WI38 (cell line): ENCODE measurements at regions not wholly inside any gene's neighbourhood (a gene's known extent, or its start where the extent isn't known, plus 50 kb on each side); places are given as distances from the start of the nearest gene placed in this dataset.
"Not testable (repeated sequence)": the region's sequence is repeated elsewhere in the genome, so short reads cannot be mapped to it uniquely, and the experiment has no call there.

Experiments
- H3K4me3 ChIP-seq: 2 replicates; pipeline ENCODE4 v1.5.1; 2011; ENCODE audit warnings: low read depth, mild to moderate bottlenecking, control low read depth, low read length

DNA sequence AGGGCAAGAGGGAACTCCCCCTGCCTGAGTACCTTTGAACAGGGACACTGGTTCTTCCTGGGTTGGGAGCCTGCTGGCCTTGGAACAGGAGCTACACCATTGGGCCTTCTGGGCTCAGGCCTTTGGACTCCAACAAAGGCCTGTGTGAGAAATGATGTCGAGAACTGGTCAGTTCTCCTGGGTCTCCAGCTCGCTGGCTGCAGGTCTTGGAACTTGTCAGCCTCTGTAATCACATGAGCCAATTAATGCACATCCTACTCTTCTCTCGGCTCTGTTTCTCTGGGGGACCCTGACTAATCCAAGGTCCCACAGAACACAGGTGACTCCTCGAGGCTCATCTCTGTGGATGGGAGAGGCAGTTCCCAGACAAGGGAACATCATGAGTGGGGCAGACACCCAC, 104.7 kb upstream of the PLGLB2 start:
- H3K4me3 ChIP-seq, result not testable (repeated sequence)

DNA sequence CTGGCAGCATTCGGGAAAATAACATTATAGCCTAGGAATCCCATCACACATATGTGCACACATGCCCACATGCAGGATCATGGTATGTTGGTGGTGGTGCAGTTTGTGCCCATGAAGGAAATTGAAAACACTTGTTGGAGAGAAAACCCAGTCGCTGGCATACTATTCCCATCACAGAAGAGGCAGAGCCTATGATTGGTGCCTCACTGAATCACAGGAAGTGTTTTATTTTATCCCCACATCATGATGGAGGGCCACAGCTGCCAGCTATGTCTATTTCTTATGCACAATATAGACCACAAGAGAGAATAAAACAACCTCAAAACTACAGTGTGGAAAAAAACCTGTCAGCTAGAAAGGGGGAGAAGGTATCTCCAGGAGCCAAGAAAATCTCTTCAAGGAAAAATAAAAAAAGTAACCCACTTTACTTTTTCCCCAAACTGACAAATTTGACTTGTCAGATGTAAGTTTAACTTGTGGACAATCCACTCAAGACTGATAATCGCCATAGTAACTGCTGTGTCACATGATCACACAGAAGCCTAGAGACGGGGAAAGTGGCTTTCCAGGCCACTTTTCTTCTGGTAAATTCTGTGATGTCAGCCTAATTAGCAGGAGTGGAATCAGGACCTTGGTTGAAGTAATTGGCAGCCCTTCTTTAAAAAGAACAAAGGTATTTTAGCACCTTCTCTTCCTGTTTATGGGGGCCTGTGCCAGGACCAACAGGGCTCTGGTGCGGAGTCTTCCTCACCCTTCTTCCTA, 100.0 kb upstream of the PLGLB2 start:
- not testable (repeated sequence) for H3K4me3 ChIP-seq

- H3K4me3 ChIP-seq, result not testable (repeated sequence)
Observed at GRCh38 chr2:87648815-87649214, 99.1 kb upstream of the PLGLB2 start.

GRCh38 chr2:87649871-87650270, 98.0 kb upstream of the PLGLB2 start:
- H3K4me3 ChIP-seq, result not testable (repeated sequence)

- H3K4me3 ChIP-seq, result not testable (repeated sequence)
Observed at GRCh38 chr2:87650837-87651236, 97.0 kb upstream of the PLGLB2 start.

DNA sequence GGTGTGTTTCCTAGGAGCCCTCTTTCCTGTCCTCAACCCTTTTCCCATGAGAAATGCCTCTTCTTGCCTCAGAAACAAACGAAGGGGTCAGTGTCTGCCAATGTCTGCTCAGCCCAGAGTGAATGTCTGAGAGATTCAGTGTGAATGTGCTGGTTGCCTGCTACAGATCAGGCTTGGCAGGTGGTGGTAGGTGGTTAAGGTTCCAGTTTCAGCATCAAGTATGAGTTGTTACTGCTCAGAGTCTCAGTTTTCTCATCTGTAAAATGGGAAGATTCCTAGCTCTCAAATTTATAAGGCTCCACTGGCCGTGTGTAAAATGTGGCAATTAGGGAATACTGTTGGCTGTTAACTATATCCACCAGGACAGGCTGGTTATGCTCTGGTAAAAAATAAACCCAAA, 96.3 kb upstream of the PLGLB2 start:
- not testable (repeated sequence) for H3K4me3 ChIP-seq

DNA sequence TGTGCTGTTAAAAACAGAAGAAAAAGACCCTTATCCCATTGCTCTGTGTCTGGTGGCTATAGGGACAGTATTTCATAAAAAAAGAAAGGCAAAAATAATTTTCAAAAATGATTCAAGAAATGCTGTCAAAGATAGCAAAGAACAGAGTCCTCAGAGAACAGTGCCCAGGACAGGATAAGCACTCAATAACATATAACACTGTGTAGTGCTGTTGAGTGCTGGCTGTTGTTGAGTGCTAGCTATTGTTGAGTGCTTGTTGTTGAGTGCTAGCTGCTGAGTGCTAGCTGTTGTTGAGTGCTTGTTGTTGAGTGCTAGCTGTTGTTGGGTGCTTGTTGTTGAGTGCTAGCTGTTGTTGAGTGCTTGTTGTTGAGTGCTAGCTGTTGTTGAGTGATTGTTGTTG, 94.5 kb upstream of the PLGLB2 start:
- not testable (repeated sequence) for H3K4me3 ChIP-seq

- not testable (repeated sequence) for H3K4me3 ChIP-seq
Observed at GRCh38 chr2:87654136-87654814, 93.6 kb upstream of the PLGLB2 start.

GRCh38 chr2:87657915-87658314, 90.0 kb upstream of the PLGLB2 start:
- H3K4me3 ChIP-seq, result not testable (repeated sequence)

DNA sequence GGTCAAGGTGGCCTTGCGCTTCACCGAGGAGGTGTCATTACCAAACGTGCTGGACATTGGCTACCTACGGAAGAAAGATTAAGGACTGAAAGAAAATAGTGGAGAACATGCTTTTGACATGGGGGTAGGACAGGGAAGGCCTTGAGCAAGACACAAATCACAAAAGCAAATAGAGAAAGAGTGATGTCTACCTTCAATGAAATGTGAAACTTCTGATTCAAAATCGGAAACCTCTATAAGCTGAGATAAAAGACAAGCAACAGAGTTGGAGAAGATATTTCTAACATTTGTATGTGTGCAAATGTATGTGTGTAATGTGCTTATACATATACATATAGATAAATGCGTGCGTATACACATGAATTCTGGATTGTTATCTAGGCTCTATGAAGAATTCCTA, 89.5 kb upstream of the PLGLB2 start:
- H3K4me3 ChIP-seq, result not testable (repeated sequence)

- not testable (repeated sequence) for H3K4me3 ChIP-seq
Observed at GRCh38 chr2:87658976-87659375, 88.9 kb upstream of the PLGLB2 start.

DNA sequence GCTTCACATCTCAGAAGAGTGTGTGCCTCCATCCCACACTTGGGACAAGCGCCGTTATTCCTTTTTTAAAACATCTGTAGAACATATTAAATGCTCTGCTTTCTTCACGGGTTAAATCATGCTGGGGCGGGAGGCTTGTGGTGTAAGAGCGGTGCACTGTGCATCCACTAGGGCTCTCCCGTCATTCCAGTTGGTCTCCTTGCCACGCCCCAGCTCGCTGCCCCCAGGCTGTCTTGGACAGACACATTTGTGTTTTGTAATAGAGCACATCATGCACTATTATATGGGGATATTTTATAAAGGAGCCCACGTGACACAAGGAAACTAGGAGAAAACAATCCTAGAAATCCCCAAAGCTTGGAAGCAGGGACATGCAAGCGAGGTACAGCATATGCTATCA, 87.7 kb upstream of the PLGLB2 start:
- H3K4me3 ChIP-seq, result not testable (repeated sequence)

- not testable (repeated sequence) for H3K4me3 ChIP-seq
Observed at GRCh38 chr2:87662316-87663290, 85.3 kb upstream of the PLGLB2 start.

DNA sequence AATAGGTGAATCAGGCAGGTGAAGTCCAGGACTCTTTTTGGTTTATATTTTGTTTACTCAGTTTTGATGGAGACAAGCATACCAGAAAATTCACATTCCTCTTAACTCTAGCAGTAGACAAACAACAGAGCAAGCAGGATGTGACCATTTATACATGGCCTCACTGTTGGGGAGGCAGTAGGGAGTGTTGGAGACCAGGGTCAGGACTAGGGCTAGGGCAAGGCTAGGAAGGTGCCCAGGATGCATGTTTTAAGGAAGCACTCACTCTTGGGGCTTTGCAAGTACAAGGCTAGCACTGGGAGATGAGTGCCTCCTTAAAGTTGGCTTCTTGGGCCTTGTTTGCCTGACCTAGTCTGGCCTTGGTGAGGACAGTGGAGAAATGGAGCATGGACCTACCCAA, 84.5 kb upstream of the PLGLB2 start:
- not testable (repeated sequence) for H3K4me3 ChIP-seq

DNA sequence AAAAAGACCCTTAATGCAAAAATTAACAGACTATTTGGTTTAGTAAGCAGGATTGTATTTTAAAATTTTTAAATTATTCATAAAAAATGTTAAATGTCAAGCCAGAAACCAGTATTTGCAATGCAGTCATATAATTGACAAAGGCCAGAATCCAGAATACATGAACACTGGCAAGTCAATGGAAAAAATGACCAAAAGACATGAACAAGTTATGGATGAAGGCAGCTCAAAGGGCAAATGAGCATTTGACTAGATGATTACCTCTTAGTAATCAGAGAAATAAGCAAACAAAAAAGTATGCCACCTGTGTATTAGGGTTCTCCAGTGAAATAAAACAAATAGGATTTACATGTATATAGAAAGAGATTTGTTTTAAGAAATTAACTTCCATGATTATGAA, 80.9 kb upstream of the PLGLB2 start:
- H3K4me3 ChIP-seq, result not testable (repeated sequence)

GRCh38 chr2:87668361-87668760, 79.5 kb upstream of the PLGLB2 start:
- H3K4me3 ChIP-seq, result not testable (repeated sequence)

DNA sequence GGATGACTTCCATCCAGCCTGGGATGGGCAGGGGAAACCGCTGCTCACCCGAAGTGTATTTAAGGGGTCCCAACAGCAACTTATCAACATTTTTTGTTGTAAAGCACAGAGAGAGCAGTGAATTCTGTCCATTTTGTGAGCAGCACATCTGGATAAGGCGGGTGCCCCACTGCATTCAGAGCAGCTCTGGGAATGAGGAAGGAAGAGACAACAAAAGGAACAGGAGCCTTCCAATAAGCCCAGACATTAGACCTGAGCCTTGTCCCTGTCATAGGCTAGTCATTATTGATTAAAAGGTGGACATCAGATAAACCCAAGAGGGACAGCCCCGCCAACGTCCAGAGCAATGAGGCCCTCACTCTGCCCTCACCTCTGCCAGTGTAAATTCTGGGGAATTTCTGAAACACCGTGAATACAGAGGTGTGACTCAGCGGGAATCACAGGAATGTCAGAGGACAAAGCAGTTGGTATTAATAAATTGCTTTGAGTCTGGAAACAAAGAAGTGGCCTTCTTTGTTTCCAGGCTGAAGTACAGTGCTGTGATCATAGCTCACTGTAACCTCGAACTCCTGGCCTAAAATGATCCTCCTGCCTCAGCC, 78.2 kb upstream of the PLGLB2 start:
- not testable (repeated sequence) for H3K4me3 ChIP-seq

- H3K4me3 ChIP-seq, result not testable (repeated sequence)
Observed at GRCh38 chr2:87672404-87672803, 75.5 kb upstream of the PLGLB2 start.

DNA sequence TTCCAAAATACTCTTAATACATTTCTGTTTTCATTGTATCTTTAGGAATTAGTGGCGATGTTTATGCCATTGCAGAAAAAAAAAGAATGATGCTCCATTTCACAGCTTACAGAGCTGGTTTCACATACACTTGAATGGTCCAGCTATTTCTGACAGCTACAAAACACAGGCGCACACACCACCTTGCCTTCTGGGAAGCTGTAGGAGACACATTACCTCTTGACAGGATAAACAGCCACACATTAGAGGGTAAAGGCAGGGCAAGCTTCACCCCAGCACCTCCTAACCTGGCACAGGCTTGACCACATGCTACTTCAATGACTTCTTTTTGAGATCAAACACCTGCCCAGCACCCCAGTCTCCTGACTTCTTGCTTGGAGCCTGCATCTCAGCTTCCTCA, 73.2 kb upstream of the PLGLB2 start:
- H3K4me3 ChIP-seq, result not testable (repeated sequence)

DNA sequence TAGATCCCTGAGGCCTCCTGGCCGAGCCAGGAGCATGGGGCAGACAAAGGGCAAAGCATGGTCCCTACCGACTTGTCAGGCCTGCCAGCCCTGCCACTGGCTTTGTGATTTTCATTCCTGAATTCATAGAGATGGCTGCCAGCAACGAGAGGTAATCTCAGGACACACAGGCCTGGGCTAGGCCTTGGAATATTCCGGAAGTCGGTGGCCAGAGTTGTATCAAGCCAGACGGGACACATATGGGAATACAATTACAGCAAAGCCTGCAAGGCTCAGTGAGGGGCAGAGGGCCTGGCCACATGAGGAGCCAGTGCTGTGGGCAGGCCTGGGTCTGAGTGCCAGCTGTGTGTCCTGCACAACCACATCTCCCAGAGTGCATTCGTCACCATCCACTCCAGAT, 72.4 kb upstream of the PLGLB2 start:
- H3K4me3 ChIP-seq, result not testable (repeated sequence)

DNA sequence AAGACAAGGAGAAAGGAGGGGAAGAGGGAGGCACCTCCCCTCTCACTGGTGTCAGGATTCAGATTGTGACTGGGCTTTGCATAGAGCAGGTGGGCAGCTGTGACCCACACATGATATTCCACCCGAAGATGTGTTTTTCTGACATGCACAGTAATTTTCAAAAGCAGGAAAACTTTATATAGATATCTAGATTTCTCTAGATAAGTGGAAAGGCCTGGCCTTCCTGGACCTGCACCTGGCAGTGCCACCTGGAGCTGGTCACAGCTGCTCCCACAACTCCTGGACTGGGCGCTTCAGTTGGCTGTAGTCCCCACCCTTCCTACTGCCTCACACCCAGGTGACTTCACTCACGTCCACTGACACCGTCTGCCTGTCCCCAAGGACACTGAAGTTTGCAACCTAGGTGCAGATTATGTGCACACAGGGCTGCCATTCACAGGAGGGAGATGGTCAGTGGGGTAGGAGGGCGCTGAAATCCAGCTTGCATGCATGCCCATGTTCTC, 70.4 kb upstream of the PLGLB2 start:
- H3K4me3 ChIP-seq, result not testable (repeated sequence)
